SK-N-SH (cell line): ENCODE measurements at regions not wholly inside any gene's neighbourhood (a gene's known extent, or its start where the extent isn't known, plus 50 kb on each side); places are given as distances from the start of the nearest gene placed in this dataset.

ENCODE experiments used
- CTCF ChIP-seq: fragments of 200-600 bp; sonication (generic); IDR thresholded peaks from 2 replicates; pipeline ENCODE4 v1.6.1; 2017; ENCODE audit warnings: antibody characterized with exemption, mild to moderate bottlenecking, moderate library complexity
- EP300 ChIP-seq, 2 experiments: IDR thresholded peaks; 2 replicates each; pipeline versions ENCODE4 v1.4.0 to v1.6.1; 2012; ENCODE audit warnings: borderline replicate concordance in 1 of 2, low read depth in 1 of 2, low read length in 1 of 2
- EZH2phosphoT487 ChIP-seq: fragments of 200-600 bp; sonication (generic); IDR thresholded peaks from 2 replicates; pipeline ENCODE4 v1.6.1; 2017; ENCODE audit warnings: low read depth, mixed run types, mild to moderate bottlenecking, antibody characterized with exemption, moderate library complexity, borderline replicate concordance
- FOXJ3 ChIP-seq: sonication (generic); formaldehyde crosslinking; IDR thresholded peaks from 2 replicates; pipeline ENCODE4 v1.5.1; 2020; ENCODE audit warnings: mild to moderate bottlenecking, missing genetic modification reagents
- MXI1 ChIP-seq: IDR thresholded peaks from 2 replicates; pipeline ENCODE4 v1.6.1; 2012; ENCODE audit warnings: mild to moderate bottlenecking, low read depth, low read length, improper control_type of control experiment
- POLR2AphosphoS5 ChIP-seq: IDR thresholded peaks from 2 replicates; pipeline ENCODE4 v1.6.1; 2012; ENCODE audit warnings: low read depth, low read length
- TCF12 ChIP-seq: IDR thresholded peaks from 2 replicates; pipeline ENCODE4 v1.4.0; 2012

- TF ChIP-seq MXI1: no peak
- TF ChIP-seq POLR2AphosphoS5: no peak
- no peak for TF ChIP-seq CTCF
- TF ChIP-seq FOXJ3 (CRISPR knock-in tag): no peak
- no peak for TF ChIP-seq TCF12
- no peak for TF ChIP-seq EZH2phosphoT487
- no peak for TF ChIP-seq EP300 (IDR thresholded peaks at IDR 0.05; ENCODE audit: borderline replicate concordance in 1 of 2, low read depth in 1 of 2, low read length in 1 of 2)
Observed at GRCh38 chr17:13096291-13096690, 78.5 kb upstream of the ELAC2 start.
